Vagina (tissue), 2 donors: ENCODE measurements at regions not wholly inside any gene's neighbourhood (a gene's known extent, or its start where the extent isn't known, plus 50 kb on each side); places are given as distances from the start of the nearest gene placed in this dataset.

Experiments
- DNase-seq, 2 donors: peaks; one replicate each; pipeline ENCODE4 v3.0.0-alpha.2; 2017; ENCODE audit errors: extremely low spot score in 2 of 2
- H3K27ac ChIP-seq: fragments of 200-600 bp; sonication (generic); one replicate; pipeline ENCODE4 v1.5.1; 2019
- H3K27me3 ChIP-seq: fragments of 200-600 bp; sonication (generic); one replicate; pipeline ENCODE4 v1.5.1; 2019
- H3K36me3 ChIP-seq, 2 donors: fragments of 200-600 bp; sonication (generic); one replicate each; pipeline ENCODE4 v1.5.1; 2017 to 2019
- H3K4me1 ChIP-seq: fragments of 200-600 bp; sonication (generic); one replicate; pipeline ENCODE4 v1.5.1; 2019
- H3K4me3 ChIP-seq, 2 donors: fragments of 200-600 bp; sonication (generic); 1 replicate in 1 of 2; 2 replicates in 1 of 2; pipeline ENCODE4 v1.5.1; 2016 to 2019
- H3K9me3 ChIP-seq: fragments of 200-600 bp; sonication (generic); one replicate; pipeline ENCODE4 v1.5.1; 2019
- POLR2A ChIP-seq, 2 donors: fragments of 450-650 bp; IDR thresholded peaks; one replicate each; pipeline ENCODE4 v1.6.1; 2017; ENCODE audit warnings: antibody characterized with exemption in 2 of 2, mild to moderate bottlenecking in 2 of 2, moderate library complexity in 2 of 2
- POLR2AphosphoS5 ChIP-seq, 2 donors: sonication (generic); formaldehyde crosslinking; IDR thresholded peaks; one replicate each; pipeline ENCODE4 v1.9.0; 2017; ENCODE audit warnings: antibody characterized with exemption in 2 of 2, mild to moderate bottlenecking in 2 of 2, low read depth in 1 of 2; ENCODE audit not compliant: insufficient read depth in 1 of 2
- intact Hi-C: fragments of 100-400 bp; cut with DNase I; formaldehyde crosslinking; loops from one replicate; pipeline ENCODE4 v1.15.1; 2023
- TF ChIP-seq, protein P1 (sequence below), 3 experiments: fragments of 450-650 bp in 2 of 3; fragments of 200-600 bp in 1 of 3; sonication (generic) in 1 of 3; IDR thresholded peaks; one replicate each; pipeline ENCODE4 v1.5.1; 2017 to 2019; ENCODE audit warnings: antibody characterized with exemption in 3 of 3, mild to moderate bottlenecking in 2 of 3, moderate library complexity in 2 of 3

DNA sequence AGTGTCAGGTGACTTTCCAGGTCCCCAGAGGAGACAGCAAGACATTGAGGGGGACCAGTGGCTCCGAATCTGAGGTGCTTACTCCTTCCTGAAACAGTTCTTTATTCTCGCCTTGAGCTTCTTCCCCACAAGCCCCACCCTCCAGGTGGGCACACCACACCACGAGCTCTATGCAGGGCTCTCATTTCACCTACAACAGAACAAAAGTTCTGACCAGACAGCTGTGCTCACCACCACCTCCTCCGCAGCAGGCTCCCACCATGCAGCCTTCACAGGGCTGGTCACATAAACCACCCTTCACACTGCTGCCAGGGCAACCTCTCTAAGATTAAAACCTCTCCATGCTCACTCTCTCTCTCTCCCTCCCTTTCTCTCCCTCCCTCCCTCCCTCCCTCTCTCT, 384.5 kb upstream of the ARID1B start:
- Histone ChIP-seq H3K4me3 (no peak overlapping the region), H3K9me3 (no peaks in the 10 kb centered on the region), H3K36me3 (no peaks in the 10 kb centered on the region), H3K4me1 (no peaks in the 10 kb centered on the region), H3K27ac (no peak overlapping the region), H3K27me3 (no peaks in the 10 kb centered on the region)
- no peak for DNase-seq
- TF ChIP-seq, protein P1, sequence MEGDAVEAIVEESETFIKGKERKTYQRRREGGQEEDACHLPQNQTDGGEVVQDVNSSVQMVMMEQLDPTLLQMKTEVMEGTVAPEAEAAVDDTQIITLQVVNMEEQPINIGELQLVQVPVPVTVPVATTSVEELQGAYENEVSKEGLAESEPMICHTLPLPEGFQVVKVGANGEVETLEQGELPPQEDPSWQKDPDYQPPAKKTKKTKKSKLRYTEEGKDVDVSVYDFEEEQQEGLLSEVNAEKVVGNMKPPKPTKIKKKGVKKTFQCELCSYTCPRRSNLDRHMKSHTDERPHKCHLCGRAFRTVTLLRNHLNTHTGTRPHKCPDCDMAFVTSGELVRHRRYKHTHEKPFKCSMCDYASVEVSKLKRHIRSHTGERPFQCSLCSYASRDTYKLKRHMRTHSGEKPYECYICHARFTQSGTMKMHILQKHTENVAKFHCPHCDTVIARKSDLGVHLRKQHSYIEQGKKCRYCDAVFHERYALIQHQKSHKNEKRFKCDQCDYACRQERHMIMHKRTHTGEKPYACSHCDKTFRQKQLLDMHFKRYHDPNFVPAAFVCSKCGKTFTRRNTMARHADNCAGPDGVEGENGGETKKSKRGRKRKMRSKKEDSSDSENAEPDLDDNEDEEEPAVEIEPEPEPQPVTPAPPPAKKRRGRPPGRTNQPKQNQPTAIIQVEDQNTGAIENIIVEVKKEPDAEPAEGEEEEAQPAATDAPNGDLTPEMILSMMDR (IDR thresholded peaks at IDR 0.05): no peak
- TF ChIP-seq POLR2A (IDR thresholded peaks at IDR 0.05) (no peak), POLR2AphosphoS5 (IDR thresholded peaks at IDR 0.05; ENCODE audit: insufficient read depth in 1 of 2, low read depth in 1 of 2) (no peak)
- intact Hi-C loops: no loop called here

DNA sequence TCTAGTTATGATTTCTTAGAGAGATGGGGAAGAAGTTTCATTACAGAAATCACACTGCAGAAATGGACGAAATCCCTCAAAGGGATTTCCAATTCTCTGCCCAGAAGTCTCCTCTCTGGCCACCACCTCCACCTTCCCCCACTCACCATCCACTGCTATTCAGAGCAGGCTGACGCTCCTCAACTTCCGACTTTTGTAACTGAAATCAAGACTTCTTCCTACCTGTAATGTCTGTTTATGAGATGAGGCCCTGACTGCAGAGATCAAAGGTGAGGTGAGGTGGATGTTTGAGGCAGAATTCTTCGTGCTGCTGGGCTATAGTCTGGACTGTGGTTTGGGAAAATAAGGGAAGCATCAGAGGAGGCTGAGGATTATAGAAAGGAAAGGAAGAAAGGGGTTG, 385.2 kb upstream of the ARID1B start:
- Histone ChIP-seq H3K27me3 (no peaks in the 10 kb centered on the region), H3K9me3 (no peaks in the 10 kb centered on the region), H3K36me3 (no peaks in the 10 kb centered on the region), H3K4me3 (no peak overlapping the region), H3K4me1 (no peaks in the 10 kb centered on the region), H3K27ac (no peak overlapping the region)
- TF ChIP-seq, protein P1 (IDR thresholded peaks at IDR 0.05): no peak
- TF ChIP-seq POLR2A (IDR thresholded peaks at IDR 0.05) (no peak), POLR2AphosphoS5 (IDR thresholded peaks at IDR 0.05; ENCODE audit: insufficient read depth in 1 of 2, low read depth in 1 of 2) (no peak)
- intact Hi-C loops: no loop called here
- DNase-seq: no peak

DNA sequence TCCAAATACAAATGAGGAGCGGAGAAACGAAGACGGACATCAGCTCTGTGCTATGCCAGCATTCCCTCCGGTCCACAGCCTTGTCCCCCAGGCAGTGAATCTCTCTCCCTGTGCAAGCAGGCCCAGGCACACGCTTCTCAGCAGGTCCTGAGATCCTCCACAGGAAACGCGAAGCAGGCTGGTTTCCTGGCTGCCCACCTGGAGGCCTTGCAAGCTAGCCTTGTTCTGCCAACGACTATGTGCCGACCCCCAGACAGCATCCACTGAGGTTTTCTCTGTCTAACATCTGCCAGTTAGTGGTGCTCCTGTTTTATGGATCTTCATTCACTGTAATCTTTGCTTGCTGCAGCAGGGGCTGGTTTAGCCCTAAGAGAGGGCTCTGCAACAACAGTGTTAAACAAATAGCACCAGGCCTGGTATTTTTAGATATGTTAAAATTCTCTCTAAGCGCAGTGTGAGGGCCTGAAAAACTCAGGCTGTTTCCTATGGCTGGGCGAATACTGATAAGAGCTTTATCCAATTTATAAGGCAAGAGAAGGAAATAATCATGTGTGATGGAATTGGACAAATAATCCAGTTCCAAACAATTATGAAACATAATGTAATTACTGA, 386.0 kb upstream of the ARID1B start:
- DNase-seq: no peak
- no peaks in the 10 kb centered on the region for H3K9me3 ChIP-seq
- TF ChIP-seq POLR2A (IDR thresholded peaks at IDR 0.05) (no peak), POLR2AphosphoS5 (IDR thresholded peaks at IDR 0.05; ENCODE audit: insufficient read depth in 1 of 2, low read depth in 1 of 2) (no peak)
- H3K4me3 ChIP-seq: no peak overlapping the region
- H3K4me1 ChIP-seq: no peaks in the 10 kb centered on the region
- H3K27ac ChIP-seq: no peak overlapping the region
- H3K27me3 ChIP-seq: no peaks in the 10 kb centered on the region
- H3K36me3 ChIP-seq: no peaks in the 10 kb centered on the region
- intact Hi-C loops: no loop called here

DNA sequence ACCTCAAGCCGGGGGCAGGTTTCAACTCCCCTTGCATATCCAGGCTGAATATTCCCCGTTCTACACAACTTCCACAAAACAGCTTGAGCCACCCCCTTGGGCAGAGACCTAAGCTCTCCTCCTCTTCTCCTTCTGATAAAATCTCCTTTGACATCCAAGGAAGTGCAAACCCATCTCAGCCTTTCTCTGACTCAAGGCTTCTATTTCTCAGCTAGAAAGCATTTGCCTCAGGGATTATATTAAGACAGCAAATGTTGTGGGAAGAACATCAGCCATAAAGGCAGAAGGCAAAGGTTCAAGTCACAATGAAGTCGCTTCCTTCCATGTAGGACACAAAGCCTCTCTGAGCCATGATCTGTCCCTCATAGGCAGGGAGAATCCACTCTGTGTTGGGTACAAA, 386.6 kb upstream of the ARID1B start:
- no peak for TF ChIP-seq POLR2AphosphoS5 (IDR thresholded peaks at IDR 0.05; ENCODE audit: insufficient read depth in 1 of 2, low read depth in 1 of 2)
- TF ChIP-seq, protein P1 (IDR thresholded peaks at IDR 0.05): no peak
- Histone ChIP-seq H3K4me3 (no peak overlapping the region), H3K27me3 (no peaks in the 10 kb centered on the region), H3K9me3 (no peaks in the 10 kb centered on the region), H3K27ac (no peak overlapping the region), H3K4me1 (no peaks in the 10 kb centered on the region), H3K36me3 (no peaks in the 10 kb centered on the region)
- intact Hi-C loops: no loop called here
- DNase-seq: no peak

DNA sequence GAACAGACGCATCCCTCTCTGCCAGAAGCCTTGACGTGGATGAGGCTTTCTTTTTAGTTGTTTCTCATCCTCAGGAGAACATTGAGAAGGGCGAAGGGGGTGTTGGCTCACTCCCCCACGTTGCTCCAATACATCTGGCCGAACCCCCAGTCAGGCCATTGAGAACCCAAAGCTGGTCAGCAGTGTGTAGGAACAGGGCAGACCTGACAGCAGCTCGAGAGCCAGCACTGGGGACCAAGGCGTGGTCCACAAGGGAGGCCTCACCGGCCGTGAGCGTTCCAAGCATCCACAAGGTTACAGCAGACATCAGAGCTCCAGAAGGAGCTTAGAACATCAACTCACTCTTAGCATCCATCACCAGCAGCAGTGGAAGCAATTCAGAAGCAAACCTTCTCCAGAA, 387.9 kb upstream of the ARID1B start:
- no peaks in the 10 kb centered on the region for H3K27me3 ChIP-seq
- no peaks in the 10 kb centered on the region for H3K9me3 ChIP-seq
- TF ChIP-seq, protein P1 (IDR thresholded peaks at IDR 0.05): no peak
- TF ChIP-seq POLR2AphosphoS5 (IDR thresholded peaks at IDR 0.05; ENCODE audit: insufficient read depth in 1 of 2, low read depth in 1 of 2) (no peak), POLR2A (IDR thresholded peaks at IDR 0.05) (no peak)
- no peak for DNase-seq
- intact Hi-C loops: no loop called here
- H3K27ac ChIP-seq: no peak overlapping the region
- no peak overlapping the region for H3K4me3 ChIP-seq
- no peaks in the 10 kb centered on the region for H3K4me1 ChIP-seq
- no peaks in the 10 kb centered on the region for H3K36me3 ChIP-seq
